Type B pancreatic cell (in vitro differentiated cells): ENCODE measurements at regions not wholly inside any gene's neighbourhood (a gene's known extent, or its start where the extent isn't known, plus 50 kb on each side); places are given as distances from the start of the nearest gene placed in this dataset.

Experiments
- DNase-seq: peaks from one replicate; pipeline ENCODE4 v3.0.0; 2021; ENCODE audit warnings: mixed read lengths; ENCODE audit not compliant: unreplicated experiment; ENCODE audit errors: extremely low spot score
- H3K27ac Mint-ChIP-seq: 2 replicates; pipeline ENCODE4 v1.8.0; 2021; ENCODE audit warnings: mild to moderate bottlenecking, mixed read lengths
- H3K27me3 Mint-ChIP-seq: 2 replicates; pipeline ENCODE4 v1.8.0; 2021; ENCODE audit warnings: mixed read lengths
- H3K36me3 Mint-ChIP-seq: 2 replicates; pipeline ENCODE4 v1.8.0; 2021; ENCODE audit warnings: mixed read lengths
- H3K4me1 Mint-ChIP-seq: one replicate; pipeline ENCODE4 v1.8.0; 2021; ENCODE audit warnings: mixed read lengths; ENCODE audit not compliant: unreplicated experiment
- H3K4me3 Mint-ChIP-seq: 2 replicates; pipeline ENCODE4 v1.8.0; 2021; ENCODE audit warnings: mild to moderate bottlenecking, mixed read lengths
- H3K9me3 Mint-ChIP-seq: 2 replicates; pipeline ENCODE4 v1.8.0; 2021; ENCODE audit warnings: mixed read lengths
- CTCF ChIP-seq: fragments of 200-600 bp; sonication (generic); conservative IDR thresholded peaks from 2 replicates; pipeline ENCODE4 v1.5.0; 2021; ENCODE audit warnings: antibody characterized with exemption, mild to moderate bottlenecking

GRCh38 chr16:63981639-63982038 is 1140.2 kb downstream of the CDH11 start:
- H3K36me3 Mint-ChIP-seq, result no peaks in the 10 kb centered on the region
- H3K9me3 Mint-ChIP-seq, result peaks cover 5% of the 10 kb centered on the region
- H3K27me3 Mint-ChIP-seq, result no peaks in the 10 kb centered on the region
- DNase-seq, result no peak
- no peak overlapping the region for H3K27ac Mint-ChIP-seq
- no peak for TF ChIP-seq CTCF
- H3K4me3 Mint-ChIP-seq, result no peak overlapping the region
- peaks cover 18% of the 10 kb centered on the region for H3K4me1 Mint-ChIP-seq

- no peak overlapping the region for H3K27ac Mint-ChIP-seq
- TF ChIP-seq CTCF, result no peak
- peaks cover 18% of the 10 kb centered on the region for H3K4me1 Mint-ChIP-seq
- H3K27me3 Mint-ChIP-seq, result no peaks in the 10 kb centered on the region
- H3K4me3 Mint-ChIP-seq, result no peak overlapping the region
- H3K9me3 Mint-ChIP-seq, result peaks cover 5% of the 10 kb centered on the region
- DNase-seq, result no peak
- no peaks in the 10 kb centered on the region for H3K36me3 Mint-ChIP-seq
Measured at GRCh38 chr16:63980763-63981162, 1141.1 kb downstream of the CDH11 start.

- Mint-ChIP-seq H3K27ac (no peak overlapping the region), H3K4me3 (no peak overlapping the region), H3K9me3 (peaks cover 3% of the 10 kb centered on the region), H3K36me3 (no peaks in the 10 kb centered on the region), H3K27me3 (no peaks in the 10 kb centered on the region), H3K4me1 (peaks cover 15% of the 10 kb centered on the region)
- TF ChIP-seq CTCF, result no peak
- DNase-seq, result no peak
Measured at GRCh38 chr16:63978240-63978639, 1143.6 kb downstream of the CDH11 start.

GRCh38 chr16:63976345-63976744 is 1145.5 kb downstream of the CDH11 start:
- DNase-seq, result no peak
- Mint-ChIP-seq H3K9me3 (no peaks in the 10 kb centered on the region), H3K4me1 (peaks cover 2% of the 10 kb centered on the region), H3K27me3 (no peaks in the 10 kb centered on the region), H3K4me3 (no peak overlapping the region), H3K27ac (no peak overlapping the region), H3K36me3 (no peaks in the 10 kb centered on the region)
- TF ChIP-seq CTCF, result no peak

- DNase-seq, result no peak
- H3K27me3 Mint-ChIP-seq, result no peaks in the 10 kb centered on the region
- no peak for TF ChIP-seq CTCF
- no peak overlapping the region for H3K4me3 Mint-ChIP-seq
- H3K36me3 Mint-ChIP-seq, result no peaks in the 10 kb centered on the region
- H3K9me3 Mint-ChIP-seq, result no peaks in the 10 kb centered on the region
- H3K4me1 Mint-ChIP-seq, result no peaks in the 10 kb centered on the region
- H3K27ac Mint-ChIP-seq, result no peak overlapping the region
Measured at GRCh38 chr16:63975669-63976068, 1146.2 kb downstream of the CDH11 start.

- Mint-ChIP-seq H3K27me3 (no peaks in the 10 kb centered on the region), H3K27ac (no peak overlapping the region), H3K4me3 (no peak overlapping the region), H3K9me3 (no peaks in the 10 kb centered on the region), H3K36me3 (no peaks in the 10 kb centered on the region), H3K4me1 (no peaks in the 10 kb centered on the region)
- no peak for TF ChIP-seq CTCF
- DNase-seq, result no peak
Measured at GRCh38 chr16:63967966-63968365, 1153.9 kb downstream of the CDH11 start.
